BLaER1 (cell line): ENCODE measurements at regions not wholly inside any gene's neighbourhood (a gene's known extent, or its start where the extent isn't known, plus 50 kb on each side); places are given as distances from the start of the nearest gene placed in this dataset.

Experiments used
- H3K27ac ChIP-seq: shearing (Covaris generic); formaldehyde crosslinking; 2 replicates; pipeline ENCODE4 v1.8.1; 2022
- H3K27me3 ChIP-seq: shearing (Covaris generic); formaldehyde crosslinking; 2 replicates; pipeline ENCODE4 v1.8.1; 2022
- H3K36me3 ChIP-seq: shearing (Covaris generic); formaldehyde crosslinking; 2 replicates; pipeline ENCODE4 v1.8.1; 2022
- H3K4me1 ChIP-seq: shearing (Covaris generic); formaldehyde crosslinking; 2 replicates; pipeline ENCODE4 v1.8.1; 2022
- H3K4me2 ChIP-seq: shearing (Covaris generic); formaldehyde crosslinking; 2 replicates; pipeline ENCODE4 v1.8.1; 2022
- H3K4me3 ChIP-seq: shearing (Covaris generic); formaldehyde crosslinking; 2 replicates; pipeline ENCODE4 v1.8.1; 2022
- H3K9ac ChIP-seq: shearing (Covaris generic); formaldehyde crosslinking; 2 replicates; pipeline ENCODE4 v1.8.1; 2022
- H3K9me3 ChIP-seq: shearing (Covaris generic); formaldehyde crosslinking; 2 replicates; pipeline ENCODE4 v1.8.1; 2022
- H4K20me1 ChIP-seq: shearing (Covaris generic); formaldehyde crosslinking; 2 replicates; pipeline ENCODE4 v1.8.1; 2022
- Cebpa-rat ChIP-seq: shearing (Covaris generic); IDR thresholded peaks from 2 replicates; pipeline ENCODE4 v1.8.1; 2022

DNA sequence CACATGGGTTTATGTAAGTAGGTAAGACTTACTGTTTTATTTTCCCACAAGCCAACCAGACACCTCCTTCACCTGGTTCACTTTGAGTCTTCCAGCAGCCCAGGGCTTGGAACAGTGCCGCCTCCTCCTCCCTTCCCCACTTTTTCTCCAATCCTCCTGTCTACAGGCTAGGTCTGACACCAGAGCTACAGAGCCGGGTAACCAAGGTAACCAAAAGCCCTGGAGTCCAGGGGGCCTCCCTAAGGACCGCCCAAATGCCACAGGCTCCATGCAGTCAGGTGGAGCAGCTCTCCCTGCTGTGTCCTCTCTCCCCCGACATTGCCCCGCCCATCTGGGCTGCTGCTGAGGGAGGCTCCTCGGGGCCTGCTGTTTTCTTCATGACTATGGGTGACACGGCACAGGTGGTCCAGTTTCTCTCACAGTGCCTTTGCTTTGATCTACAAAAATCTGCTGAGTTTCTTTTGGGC, 138.0 kb upstream of the EFNA5 start:
- Histone ChIP-seq H3K27me3 (no peaks in the 10 kb centered on the region), H3K4me3 (no peak overlapping the region), H3K27ac (no peak overlapping the region), H3K9me3 (no peaks in the 10 kb centered on the region), H4K20me1 (no peaks in the 10 kb centered on the region), H3K36me3 (no peaks in the 10 kb centered on the region), H3K4me2 (peak overlapping the region; percentile 28; the same call in 1 of the 2 replicates), H3K4me1 (peaks cover 13% of the 10 kb centered on the region), H3K9ac (no peak overlapping the region)
- no peak for TF ChIP-seq Cebpa-rat

DNA sequence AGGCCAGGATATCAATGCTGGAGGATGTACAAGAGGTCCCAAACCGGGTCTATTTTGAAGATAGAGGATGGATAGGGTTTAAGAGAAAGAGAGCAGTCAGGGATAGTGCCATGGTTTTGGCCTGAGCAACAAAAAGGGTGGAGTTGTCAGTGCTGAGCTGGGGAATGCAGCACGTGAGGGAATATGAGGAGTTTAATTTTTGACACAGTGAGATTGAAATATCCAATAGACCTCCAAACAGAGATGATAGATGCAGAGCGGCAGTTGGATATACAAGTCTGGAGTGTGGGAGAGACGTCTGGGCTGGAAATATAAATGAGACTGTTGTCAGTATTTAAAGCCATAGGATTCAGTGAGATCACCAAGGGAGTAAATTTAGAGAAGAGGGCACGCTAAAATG, 136.7 kb upstream of the EFNA5 start:
- Histone ChIP-seq H3K4me2 (no peak overlapping the region), H3K9ac (no peak overlapping the region), H3K27ac (no peak overlapping the region), H3K27me3 (no peaks in the 10 kb centered on the region), H4K20me1 (no peaks in the 10 kb centered on the region), H3K36me3 (no peaks in the 10 kb centered on the region), H3K4me3 (no peak overlapping the region), H3K9me3 (no peaks in the 10 kb centered on the region), H3K4me1 (peaks cover 9% of the 10 kb centered on the region)
- no peak for TF ChIP-seq Cebpa-rat

DNA sequence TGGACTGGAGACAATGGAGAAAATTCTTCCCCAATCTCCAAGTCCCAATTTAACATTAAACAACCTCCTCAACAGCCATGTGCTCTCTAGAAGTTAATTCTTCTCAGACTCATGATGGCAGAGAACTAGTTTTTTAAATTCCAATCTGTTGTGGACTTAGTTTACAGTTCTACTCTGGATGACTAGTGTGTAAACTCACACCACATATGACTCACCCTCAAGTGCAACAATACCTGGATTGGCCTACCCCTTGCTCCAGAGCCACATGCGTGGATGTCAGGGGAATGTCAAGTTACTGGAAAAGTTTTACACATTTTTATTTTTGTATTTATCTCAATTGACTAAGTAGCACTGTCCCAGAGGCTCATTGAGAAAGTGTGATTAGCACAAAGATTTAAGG, 136.0 kb upstream of the EFNA5 start:
- no peak for TF ChIP-seq Cebpa-rat
- Histone ChIP-seq H3K27me3 (no peaks in the 10 kb centered on the region), H3K27ac (no peak overlapping the region), H3K4me3 (no peak overlapping the region), H4K20me1 (no peaks in the 10 kb centered on the region), H3K9me3 (no peaks in the 10 kb centered on the region), H3K4me1 (peaks cover 5% of the 10 kb centered on the region), H3K36me3 (no peaks in the 10 kb centered on the region), H3K9ac (no peak overlapping the region), H3K4me2 (no peak overlapping the region)

DNA sequence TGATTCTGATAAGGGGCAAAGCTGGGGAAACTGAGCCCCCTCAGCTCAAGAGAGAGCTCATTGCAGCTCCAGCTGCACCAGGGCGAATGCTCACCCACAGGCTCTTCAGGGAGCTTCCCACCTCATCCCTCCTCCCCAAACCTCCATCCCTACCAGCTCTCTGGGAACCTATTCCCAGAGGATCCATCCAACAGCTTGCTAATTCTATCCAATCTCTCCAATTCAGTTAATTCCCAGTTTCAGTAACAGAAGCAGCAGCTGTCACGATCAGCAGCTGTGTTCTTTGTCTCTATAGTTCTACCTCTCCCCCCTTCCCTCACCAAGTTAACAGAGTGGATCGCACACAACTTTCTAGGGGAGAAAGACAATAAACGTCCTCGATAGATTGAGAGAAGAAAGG, 135.5 kb upstream of the EFNA5 start:
- H3K36me3 ChIP-seq = no peaks in the 10 kb centered on the region
- H3K4me2 ChIP-seq = no peak overlapping the region
- no peak for TF ChIP-seq Cebpa-rat
- no peak overlapping the region for H3K27ac ChIP-seq
- no peaks in the 10 kb centered on the region for H3K27me3 ChIP-seq
- H3K9me3 ChIP-seq = no peaks in the 10 kb centered on the region
- no peaks in the 10 kb centered on the region for H4K20me1 ChIP-seq
- H3K4me1 ChIP-seq = peaks cover 5% of the 10 kb centered on the region
- no peak overlapping the region for H3K4me3 ChIP-seq
- H3K9ac ChIP-seq = no peak overlapping the region

DNA sequence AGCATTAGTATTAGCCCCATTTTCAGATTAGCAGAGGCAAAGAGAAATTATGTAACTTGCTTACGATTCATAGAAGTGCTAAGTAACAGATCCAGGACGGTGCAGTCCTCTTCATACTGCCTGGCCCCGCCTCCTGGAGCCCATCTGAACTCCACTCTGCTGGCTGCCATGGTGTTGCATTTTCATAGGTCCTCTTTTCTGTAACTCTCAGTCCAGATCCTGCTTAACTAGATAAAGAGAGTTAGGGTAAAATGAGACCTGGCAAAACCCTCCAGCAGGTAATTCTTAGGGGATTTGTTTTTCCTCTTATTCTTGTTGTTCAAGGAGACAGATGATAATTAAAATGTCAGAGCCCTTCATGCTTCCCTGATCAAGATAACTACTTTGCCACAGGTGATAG, 135.1 kb upstream of the EFNA5 start:
- Histone ChIP-seq H3K9ac (no peak overlapping the region), H3K36me3 (no peaks in the 10 kb centered on the region), H3K4me1 (peaks cover 5% of the 10 kb centered on the region), H4K20me1 (no peaks in the 10 kb centered on the region), H3K4me2 (no peak overlapping the region), H3K27me3 (no peaks in the 10 kb centered on the region), H3K9me3 (no peaks in the 10 kb centered on the region), H3K27ac (no peak overlapping the region), H3K4me3 (no peak overlapping the region)
- TF ChIP-seq Cebpa-rat = no peak

DNA sequence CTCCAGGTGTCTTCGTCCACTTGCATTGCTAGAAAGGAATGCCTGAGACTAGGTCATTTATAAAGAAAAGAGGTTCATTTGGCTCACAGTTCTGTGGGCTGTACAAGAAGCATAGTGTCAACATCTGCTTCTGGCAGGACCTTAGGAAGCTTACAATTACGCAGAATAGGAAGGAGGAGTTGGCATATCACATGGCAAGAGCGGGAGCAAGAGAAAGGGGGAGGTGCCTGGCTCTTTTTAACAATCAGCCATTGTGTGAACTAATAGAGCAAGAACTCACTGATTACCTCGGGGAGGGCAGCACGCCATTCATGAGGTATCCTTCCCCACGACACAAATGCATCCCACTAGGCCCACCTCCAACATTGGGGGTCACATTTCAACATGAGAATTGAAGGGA, 134.4 kb upstream of the EFNA5 start:
- Histone ChIP-seq H3K9ac (no peak overlapping the region), H4K20me1 (no peaks in the 10 kb centered on the region), H3K4me3 (no peak overlapping the region), H3K9me3 (no peaks in the 10 kb centered on the region), H3K4me2 (no peak overlapping the region), H3K4me1 (peaks cover 5% of the 10 kb centered on the region), H3K36me3 (no peaks in the 10 kb centered on the region), H3K27ac (no peak overlapping the region), H3K27me3 (no peaks in the 10 kb centered on the region)
- TF ChIP-seq Cebpa-rat = no peak

DNA sequence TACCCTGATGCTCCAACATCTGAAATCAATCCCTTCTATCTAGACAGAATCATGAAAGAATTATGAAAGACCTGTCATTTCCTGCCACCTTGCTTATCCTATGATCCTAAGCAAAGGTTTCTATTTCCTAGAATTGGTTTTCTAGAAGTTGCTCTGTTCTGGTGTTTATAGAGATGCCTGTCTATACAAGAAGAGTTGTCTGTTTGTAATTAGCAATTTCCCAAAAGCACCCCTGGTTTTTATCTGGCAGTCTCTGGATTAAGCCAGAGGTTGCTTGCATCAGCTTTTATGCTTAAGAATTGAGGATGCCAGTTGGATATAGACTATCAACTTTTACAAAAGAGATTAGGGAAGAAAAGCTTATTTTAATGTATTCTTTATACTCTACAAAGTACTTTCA, 133.0 kb upstream of the EFNA5 start:
- no peaks in the 10 kb centered on the region for H3K36me3 ChIP-seq
- no peak for TF ChIP-seq Cebpa-rat

DNA sequence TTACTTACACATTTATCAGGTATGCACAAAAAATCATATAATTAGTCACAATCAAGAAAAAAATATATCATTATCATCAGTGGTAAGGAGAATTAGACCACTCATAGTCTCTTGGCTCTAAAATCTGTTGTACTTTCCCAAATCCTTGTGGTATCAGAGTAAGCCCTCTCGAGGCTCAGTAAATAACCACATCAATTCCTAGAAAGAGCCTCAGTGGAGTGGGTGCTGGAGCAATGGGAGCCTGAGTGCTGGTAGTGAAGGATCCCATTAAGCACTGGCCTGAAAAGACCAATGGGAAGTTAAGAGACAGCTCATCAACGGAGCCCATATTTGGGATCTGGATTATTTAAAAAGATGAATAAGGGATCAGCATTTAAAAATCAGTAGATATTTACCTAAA, 130.3 kb upstream of the EFNA5 start:
- no peak overlapping the region for H3K27ac ChIP-seq
- H3K4me2 ChIP-seq = no peak overlapping the region
- no peaks in the 10 kb centered on the region for H3K36me3 ChIP-seq
- no peak overlapping the region for H3K9ac ChIP-seq
- no peaks in the 10 kb centered on the region for H3K4me1 ChIP-seq
- no peaks in the 10 kb centered on the region for H3K27me3 ChIP-seq
- no peak for TF ChIP-seq Cebpa-rat
- H4K20me1 ChIP-seq = no peaks in the 10 kb centered on the region
- no peaks in the 10 kb centered on the region for H3K9me3 ChIP-seq
- H3K4me3 ChIP-seq = no peak overlapping the region

More for the DNA sequence above, 133.0 kb upstream of the EFNA5 start:
- no peak overlapping the region for H3K4me2 ChIP-seq
- H3K4me3 ChIP-seq = no peak overlapping the region
- no peaks in the 10 kb centered on the region for H3K9me3 ChIP-seq
- peaks cover 3% of the 10 kb centered on the region for H3K4me1 ChIP-seq
- no peak overlapping the region for H3K9ac ChIP-seq
- no peak overlapping the region for H3K27ac ChIP-seq
- H4K20me1 ChIP-seq = no peaks in the 10 kb centered on the region
- no peaks in the 10 kb centered on the region for H3K27me3 ChIP-seq

DNA sequence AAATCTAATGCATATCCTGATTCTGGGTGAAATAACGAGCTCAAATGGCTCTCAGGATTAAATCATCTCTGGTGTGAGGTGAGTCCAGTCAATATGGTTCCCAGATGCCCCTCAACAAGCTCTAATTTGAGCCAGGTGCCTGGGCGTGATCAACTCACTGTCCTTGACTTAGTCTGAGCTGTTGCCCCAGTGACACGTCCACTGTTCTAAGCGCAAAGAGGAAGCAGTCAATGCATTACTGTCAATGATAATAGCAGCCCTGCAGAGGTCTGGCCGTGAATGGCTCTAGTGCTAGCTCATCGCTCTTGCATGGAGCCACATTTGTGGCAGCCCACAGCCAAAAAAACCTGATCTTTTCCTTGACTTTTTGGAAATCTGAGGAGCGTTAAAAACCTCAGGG, 128.6 kb upstream of the EFNA5 start:
- Histone ChIP-seq H3K9ac (no peak overlapping the region), H3K36me3 (no peaks in the 10 kb centered on the region), H3K4me2 (no peak overlapping the region), H3K9me3 (no peaks in the 10 kb centered on the region), H3K4me3 (no peak overlapping the region), H3K27me3 (no peaks in the 10 kb centered on the region), H4K20me1 (no peaks in the 10 kb centered on the region), H3K27ac (no peak overlapping the region), H3K4me1 (no peaks in the 10 kb centered on the region)
- TF ChIP-seq Cebpa-rat = no peak

DNA sequence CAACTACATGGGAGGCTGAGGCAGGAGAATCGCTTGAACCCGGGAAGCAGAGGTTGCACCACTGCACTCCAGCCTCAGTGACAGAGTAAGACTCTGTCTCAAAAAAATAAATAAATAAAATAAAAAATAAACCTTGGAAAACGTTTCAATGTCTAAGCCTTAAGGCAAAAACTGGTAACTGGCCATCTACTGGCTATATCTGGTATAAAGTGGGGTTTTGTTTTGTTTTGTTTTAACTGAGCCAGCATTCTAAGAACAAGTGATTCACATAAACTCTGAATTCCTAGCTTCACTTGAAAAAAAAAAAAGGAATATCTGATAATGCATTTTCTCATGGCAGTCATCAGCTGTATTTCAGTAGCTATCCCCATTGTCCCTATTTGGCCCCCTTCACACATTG, 126.1 kb upstream of the EFNA5 start:
- no peak for TF ChIP-seq Cebpa-rat
- H3K36me3 ChIP-seq = no peaks in the 10 kb centered on the region
- H3K27ac ChIP-seq = no peak overlapping the region
- H3K4me3 ChIP-seq = no peak overlapping the region
- no peak overlapping the region for H3K4me2 ChIP-seq
- no peaks in the 10 kb centered on the region for H3K4me1 ChIP-seq
- H3K9me3 ChIP-seq = no peaks in the 10 kb centered on the region
- H4K20me1 ChIP-seq = no peaks in the 10 kb centered on the region
- no peaks in the 10 kb centered on the region for H3K27me3 ChIP-seq
- H3K9ac ChIP-seq = no peak overlapping the region

DNA sequence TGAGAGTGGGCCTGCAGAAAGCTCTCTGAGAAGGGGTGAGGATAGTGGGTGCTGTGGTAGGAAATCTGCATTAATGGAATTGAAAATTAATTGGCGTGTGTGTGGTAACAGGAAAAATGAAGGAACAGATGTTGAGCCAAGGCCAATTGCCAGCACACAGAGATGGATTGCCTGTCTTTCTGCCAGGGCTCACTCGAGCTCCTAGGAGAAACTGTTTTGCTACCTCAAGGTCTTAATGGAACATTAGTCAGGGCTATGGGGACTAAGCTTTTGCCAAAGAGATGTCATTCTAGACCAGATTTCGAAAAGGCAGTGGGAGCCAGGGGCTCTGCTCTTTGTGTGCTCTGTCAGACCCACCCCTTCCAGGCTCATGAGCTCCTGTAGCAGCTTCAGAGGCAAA, 124.0 kb upstream of the EFNA5 start:
- TF ChIP-seq Cebpa-rat = no peak
- H3K27me3 ChIP-seq = no peaks in the 10 kb centered on the region

More for the DNA sequence above, 124.0 kb upstream of the EFNA5 start:
- Histone ChIP-seq H4K20me1 (no peaks in the 10 kb centered on the region), H3K9me3 (no peaks in the 10 kb centered on the region), H3K4me3 (no peak overlapping the region), H3K27ac (no peak overlapping the region), H3K4me2 (no peak overlapping the region), H3K4me1 (no peaks in the 10 kb centered on the region), H3K9ac (no peak overlapping the region), H3K36me3 (no peaks in the 10 kb centered on the region)
